ENCODE measurements at regions not wholly inside any gene's neighbourhood (a gene's known extent, or its start where the extent isn't known, plus 50 kb on each side); places are given as distances from the start of the nearest gene placed in this dataset.

DNA sequence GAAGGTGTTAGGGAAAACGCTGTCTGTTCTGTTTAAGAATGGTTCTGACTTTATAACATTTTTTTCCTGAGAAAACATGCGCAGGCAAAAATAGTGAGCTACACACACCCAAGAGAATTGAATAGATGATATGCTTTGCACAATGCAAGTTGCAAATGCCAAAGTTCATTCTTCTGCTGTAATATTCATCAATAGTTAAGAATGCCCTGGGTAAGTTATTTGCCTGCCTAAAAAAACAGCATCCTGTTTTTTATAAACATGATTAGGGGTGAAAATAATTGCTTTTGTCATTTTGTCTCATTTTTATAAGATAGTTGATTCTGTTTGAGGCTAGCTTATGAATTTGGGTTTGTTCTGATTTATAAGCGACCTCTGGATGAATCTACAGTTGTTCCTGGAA is 99.4 kb downstream of the DTWD1 start:
- TF ChIP-seq CTCF (conservative IDR thresholded peaks at IDR 0.05; ENCODE audit: low read length) = no peak
- no peak for TF ChIP-seq EZH2phosphoT487 (IDR thresholded peaks at IDR 0.05; ENCODE audit: borderline replicate concordance, low read depth, low read length)
